Germinal center (tissue), 1 donor: ENCODE measurements at regions not wholly inside any gene's neighbourhood (a gene's known extent, or its start where the extent isn't known, plus 50 kb on each side); places are given as distances from the start of the nearest gene placed in this dataset.
"Not testable (repeated sequence)": the region's sequence is repeated elsewhere in the genome, so short reads cannot be mapped to it uniquely, and the experiment has no call there.

Source experiments
- DNase-seq: peaks from one replicate; pipeline ENCODE4 v3.0.0; 2012; ENCODE audit warnings: mixed read lengths, low spot score

GRCh38 chr18:44545359-44545985, 135.2 kb upstream of the SETBP1 start:
- no peak for DNase-seq

GRCh38 chr18:44546954-44547353, 133.7 kb upstream of the SETBP1 start:
- peak; percentile 8 for DNase-seq

GRCh38 chr18:44548291-44549221, 132.1 kb upstream of the SETBP1 start:
- peak; percentile 3 for DNase-seq

- DNase-seq = no peak
Observed at GRCh38 chr18:44552706-44553105, 128.0 kb upstream of the SETBP1 start.

GRCh38 chr18:44556296-44556695, 124.4 kb upstream of the SETBP1 start:
- DNase-seq = no peak

- no peak for DNase-seq
Observed at GRCh38 chr18:44557616-44558151, 123.0 kb upstream of the SETBP1 start.

- DNase-seq = no peak
Observed at GRCh38 chr18:44558767-44559166, 121.9 kb upstream of the SETBP1 start.

GRCh38 chr18:44562986-44563385, 117.7 kb upstream of the SETBP1 start:
- no peak for DNase-seq

- no peak for DNase-seq
Observed at GRCh38 chr18:44564922-44565321, 115.8 kb upstream of the SETBP1 start.

GRCh38 chr18:44568342-44568741, 112.3 kb upstream of the SETBP1 start:
- no peak for DNase-seq

- no peak for DNase-seq
Observed at GRCh38 chr18:44568986-44569385, 111.7 kb upstream of the SETBP1 start.

GRCh38 chr18:44569391-44570055, 111.2 kb upstream of the SETBP1 start:
- DNase-seq = no peak

GRCh38 chr18:44579028-44579702, 101.5 kb upstream of the SETBP1 start:
- peak; percentile 36 for DNase-seq

GRCh38 chr18:44579745-44580144, 100.9 kb upstream of the SETBP1 start:
- DNase-seq = no peak

- DNase-seq = no peak
Observed at GRCh38 chr18:44580159-44580558, 100.5 kb upstream of the SETBP1 start.

- not testable (repeated sequence) for DNase-seq
Observed at GRCh38 chr18:44580782-44581181, 99.9 kb upstream of the SETBP1 start.

GRCh38 chr18:44582456-44582855, 98.2 kb upstream of the SETBP1 start:
- DNase-seq = no peak

- no peak for DNase-seq
Observed at GRCh38 chr18:44584900-44585299, 95.8 kb upstream of the SETBP1 start.

- no peak for DNase-seq
Observed at GRCh38 chr18:44586782-44587524, 93.7 kb upstream of the SETBP1 start.

GRCh38 chr18:44588508-44588907, 92.2 kb upstream of the SETBP1 start:
- DNase-seq = no peak

GRCh38 chr18:44589693-44590355, 90.9 kb upstream of the SETBP1 start:
- DNase-seq = no peak
